HG03378 (cell line): ENCODE measurements at regions not wholly inside any gene's neighbourhood (a gene's known extent, or its start where the extent isn't known, plus 50 kb on each side); places are given as distances from the start of the nearest gene placed in this dataset.
A peak's percentile ranks its signal among the peaks of the same experiment; 100 is the strongest.

Experiments used
- ATAC-seq: cut with Tn5 transposase; IDR thresholded peaks from one replicate; pipeline ENCODE4 v1.9.1; 2021; ENCODE audit warnings: mild to moderate bottlenecking, moderate library complexity; ENCODE audit not compliant: unreplicated experiment

DNA sequence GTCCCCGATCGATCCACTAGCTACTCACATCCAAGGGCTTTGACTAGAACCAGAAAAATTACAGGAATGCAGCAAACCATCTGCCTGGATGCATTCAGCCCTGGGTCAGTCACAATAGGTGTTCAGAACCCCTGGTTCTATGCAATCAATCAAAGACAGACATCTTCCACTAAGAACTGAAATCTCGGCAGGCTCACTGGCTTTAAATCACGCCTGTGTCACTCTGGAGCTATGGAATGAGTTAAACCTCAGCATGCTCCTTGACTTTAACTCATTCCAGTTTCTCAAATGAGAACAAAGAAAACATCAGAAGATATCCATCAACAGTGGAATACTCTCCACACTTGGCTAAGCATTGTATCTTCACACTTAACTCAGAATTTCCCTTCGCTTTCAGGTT lies 68.1 kb upstream of the SPTBN1 start:
- ATAC-seq, result no peak

DNA sequence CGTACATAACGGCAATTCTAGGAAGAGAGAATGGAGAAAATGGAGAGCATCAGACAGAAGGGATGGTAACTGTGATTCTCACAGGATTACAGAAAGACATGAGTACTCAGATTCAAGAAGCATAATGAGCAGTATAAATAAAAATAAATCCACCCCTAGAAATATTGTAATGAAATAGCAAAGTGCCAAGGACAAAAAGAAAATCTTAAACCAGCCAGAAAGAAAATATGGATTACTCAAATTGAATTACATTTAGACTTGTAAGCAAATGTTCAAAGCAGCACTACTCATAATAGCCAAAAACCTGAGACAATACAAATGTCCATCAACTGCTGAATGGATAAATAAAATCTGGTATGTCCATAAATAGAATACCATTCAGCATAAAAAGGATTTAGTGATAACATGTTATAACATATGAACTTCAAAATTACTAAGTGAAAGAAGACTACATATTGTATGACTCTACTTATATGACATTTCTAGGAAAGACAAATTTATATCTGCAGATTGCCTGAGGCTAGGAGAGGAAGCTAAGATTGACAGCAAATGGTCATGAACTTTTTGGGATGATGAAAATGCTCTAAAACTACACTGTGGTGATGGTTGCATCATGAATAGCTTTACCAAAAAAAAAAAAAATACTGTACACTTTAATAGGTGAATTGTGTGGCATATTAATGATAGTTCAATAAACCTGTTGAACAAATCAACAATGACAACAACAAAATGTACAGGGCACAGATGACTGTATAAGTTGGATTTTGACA lies 63.4 kb upstream of the SPTBN1 start:
- ATAC-seq, result no peak

DNA sequence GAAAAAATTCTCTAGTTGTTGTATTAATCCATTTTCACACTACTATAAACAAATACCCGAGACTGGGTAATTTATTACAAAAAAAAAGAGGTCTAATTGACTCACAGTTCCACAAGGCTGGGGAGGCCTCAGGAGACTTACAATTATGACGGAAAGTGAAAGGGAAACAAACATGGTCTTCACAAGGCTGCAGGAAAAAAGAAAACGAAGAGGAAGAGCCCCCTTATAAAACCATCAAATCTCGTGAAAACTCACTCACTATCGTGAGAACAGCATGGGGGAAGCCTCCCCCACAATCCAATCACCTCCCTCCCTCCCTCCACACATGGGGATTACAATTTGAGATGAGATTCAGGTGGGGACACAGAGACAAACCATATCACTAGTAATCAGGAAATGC lies 61.7 kb upstream of the SPTBN1 start:
- ATAC-seq, result peak; percentile 85

DNA sequence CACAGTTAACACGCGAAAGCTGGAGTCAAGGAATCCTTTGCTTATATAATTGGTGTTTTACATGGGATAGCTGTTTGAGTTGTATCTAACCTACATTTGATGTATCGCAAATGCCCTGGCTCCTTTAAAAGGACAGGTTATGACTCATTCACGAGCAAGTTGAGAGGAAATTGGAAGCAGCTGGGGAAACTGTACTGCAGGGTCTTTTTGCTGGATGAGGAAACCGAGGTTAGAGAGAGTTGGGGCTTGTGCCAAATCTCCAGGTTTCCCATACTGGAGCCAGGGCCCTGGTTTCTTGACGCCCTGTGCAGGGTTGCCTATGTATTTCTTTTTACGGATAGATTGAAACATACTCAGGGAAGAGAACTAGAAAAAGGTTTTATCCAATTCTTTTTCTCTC lies 60.0 kb upstream of the SPTBN1 start:
- ATAC-seq, result no peak

DNA sequence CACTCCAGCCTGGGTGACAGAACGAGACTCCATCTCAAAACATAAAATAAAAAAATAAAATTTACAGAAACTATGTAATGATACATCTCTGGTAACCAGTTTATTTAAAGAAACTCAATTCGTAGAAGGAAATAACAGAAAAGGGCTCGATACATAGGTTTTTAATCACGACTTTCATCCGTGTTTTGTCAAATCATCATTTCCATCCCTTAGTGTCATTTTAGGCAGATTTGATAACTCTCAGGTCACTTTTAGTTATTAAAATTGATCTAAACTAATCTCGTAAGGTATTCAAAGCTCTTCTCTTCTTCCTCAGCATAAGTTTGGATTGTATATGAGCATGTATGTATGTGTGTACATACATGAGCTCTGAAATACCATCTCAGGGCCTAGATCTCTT lies 59.3 kb upstream of the SPTBN1 start:
- no peak for ATAC-seq

DNA sequence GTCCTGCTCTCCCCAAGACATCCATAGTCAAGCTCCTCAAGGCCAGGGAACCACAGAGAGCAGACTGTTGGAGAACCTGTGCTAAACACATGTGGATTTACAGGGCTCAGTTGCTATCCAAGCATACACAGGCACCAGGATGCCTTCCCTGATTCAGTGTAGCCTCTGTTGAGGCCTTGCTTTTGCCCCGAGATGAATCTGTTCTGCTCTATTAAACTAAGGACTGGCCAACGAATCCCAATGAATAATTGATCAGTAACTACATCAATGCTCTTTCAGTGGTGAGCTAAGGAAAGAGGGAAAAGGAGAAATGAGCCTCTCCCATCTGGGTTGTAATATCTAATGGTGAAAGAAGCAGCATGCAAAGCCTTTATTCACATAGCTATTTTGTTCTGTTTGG lies 58.7 kb upstream of the SPTBN1 start:
- no peak for ATAC-seq

DNA sequence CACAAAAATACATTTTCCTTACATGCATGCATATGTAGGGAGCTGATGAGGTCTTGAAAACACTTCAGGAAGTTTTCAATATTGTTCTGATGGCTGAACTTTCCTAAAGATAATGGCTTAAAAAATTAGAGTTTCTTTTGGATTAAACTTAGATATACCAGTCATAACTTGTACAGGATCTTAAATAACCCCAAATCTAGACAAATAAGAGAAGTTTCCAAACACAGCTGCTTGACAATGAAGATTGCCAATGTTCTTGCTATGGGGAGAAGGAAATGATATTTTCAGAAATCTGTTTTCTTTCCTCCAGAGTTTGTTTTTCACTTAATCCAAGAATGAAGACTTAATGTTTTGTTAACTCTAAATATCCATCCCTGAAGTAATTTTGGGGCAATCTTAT lies 54.6 kb upstream of the SPTBN1 start:
- ATAC-seq, result no peak

DNA sequence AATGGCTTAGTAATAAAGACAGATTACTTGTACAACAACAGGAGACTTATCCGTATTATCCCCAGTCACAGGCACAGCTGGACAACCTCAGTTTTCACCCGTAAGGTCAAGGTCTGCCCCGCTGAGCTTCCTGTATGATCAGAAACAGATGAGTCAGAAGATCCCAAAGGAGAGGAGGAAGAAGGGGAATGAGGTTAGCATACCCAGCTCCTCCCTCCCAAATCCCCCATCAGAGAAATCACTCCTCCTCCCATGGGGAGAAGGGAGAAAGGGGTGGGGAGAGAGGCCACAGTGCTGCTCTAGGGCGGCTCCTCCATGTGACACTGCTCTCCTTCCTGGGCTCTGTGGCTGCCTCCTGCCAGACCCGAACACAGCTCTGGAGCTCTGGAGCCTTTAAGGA lies 53.8 kb upstream of the SPTBN1 start:
- no peak for ATAC-seq

DNA sequence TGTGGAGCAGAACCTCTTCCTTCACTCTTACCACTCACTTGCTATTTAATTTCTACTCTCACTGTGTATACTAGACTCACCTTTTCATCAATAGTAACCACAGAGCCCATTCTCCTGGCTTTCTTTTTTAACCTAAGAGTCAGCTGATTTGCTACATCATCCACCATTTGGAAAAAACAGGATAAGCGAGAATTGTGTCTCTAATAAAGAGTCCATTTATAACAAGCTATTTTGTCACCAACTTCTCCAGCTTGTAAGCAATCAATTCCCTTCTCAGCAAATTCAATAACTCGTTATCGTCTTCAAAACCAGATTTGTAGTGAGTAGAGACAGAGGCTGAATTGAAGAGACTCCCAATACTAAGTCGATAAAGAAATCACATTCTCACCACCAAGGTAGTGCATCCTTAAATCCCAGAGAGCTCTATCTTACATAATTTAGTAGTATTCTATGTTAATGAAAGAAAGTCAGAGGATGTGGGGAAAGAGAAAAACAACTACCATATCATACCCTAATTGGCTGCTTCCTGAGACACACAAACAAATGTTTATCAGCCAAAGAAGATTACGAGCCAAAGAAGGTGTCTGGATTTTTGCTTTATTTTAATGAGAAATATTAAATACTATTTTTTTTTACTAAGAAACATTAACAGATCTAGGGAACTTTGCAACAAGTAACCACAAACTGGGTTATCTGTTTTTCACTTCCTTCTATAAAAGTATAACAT lies 52.5 kb upstream of the SPTBN1 start:
- ATAC-seq, result no peak

DNA sequence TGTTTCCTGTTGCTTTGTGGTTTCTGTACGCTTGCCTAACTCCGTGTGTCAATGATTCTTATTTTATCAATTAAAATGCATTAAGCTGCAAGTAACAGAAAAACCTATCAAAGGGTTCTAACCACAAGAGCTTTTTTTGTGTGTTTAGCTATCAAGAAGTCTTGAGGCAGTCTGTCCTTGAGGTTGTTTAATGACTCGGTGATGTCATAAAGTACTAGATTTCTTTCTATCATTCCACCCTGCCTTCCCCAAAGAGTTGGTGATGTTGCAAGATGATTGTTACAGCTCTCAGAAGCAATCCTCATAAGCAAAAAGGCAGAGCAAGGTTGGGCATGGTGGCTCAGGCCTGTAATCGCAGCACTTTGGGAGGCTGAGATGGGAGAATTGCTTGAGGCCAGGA lies 51.9 kb upstream of the SPTBN1 start:
- ATAC-seq, result no peak

DNA sequence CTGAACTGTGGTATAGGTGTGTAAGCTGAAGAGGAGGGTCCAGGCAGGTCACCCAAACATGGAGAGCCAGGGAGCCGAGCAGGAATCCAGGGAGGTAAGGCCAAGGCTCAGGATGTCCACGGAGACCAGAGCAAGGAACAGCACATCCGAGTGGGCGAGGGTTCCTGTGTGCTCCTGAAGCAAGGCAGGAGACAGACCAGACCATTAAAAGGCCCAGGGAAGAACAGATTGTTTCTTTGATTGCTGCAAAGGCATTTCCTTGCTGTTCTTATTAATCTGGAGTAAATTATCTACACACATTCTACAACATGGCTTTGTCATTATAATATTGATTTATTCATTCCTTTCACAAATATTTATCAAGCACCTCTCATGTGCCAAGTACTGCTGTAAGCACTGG lies 50.1 kb upstream of the SPTBN1 start:
- ATAC-seq, result no peak
